GM12878 (cell line): ENCODE measurements at regions not wholly inside any gene's neighbourhood (a gene's known extent, or its start where the extent isn't known, plus 50 kb on each side); places are given as distances from the start of the nearest gene placed in this dataset.

Experiments
- ATAC-seq: fragments of 200-7000 bp; cut with Tn5 transposase; 3 replicates; pipeline ENCODE4 v1.9.1; 2020; ENCODE audit warnings: mild to moderate bottlenecking, moderate library complexity
- BruUV-seq: library from RNA; stranded (reverse); fragments of 400-500 nt; replicated peaks from 2 replicates; lab custom pipeline; 2021; lab: Mats Ljungman, UMichigan
- CTCF ChIA-PET: fragments of 300-600 bp; sonication (Branson Sonifier 250); formaldehyde crosslinking; extraction: SDS; loops from one replicate; lab custom pipeline; 2021; ENCODE audit warnings: inconsistent platforms; lab: Yijun Ruan, JAX
- POLR2A ChIA-PET: fragments of 350-600 bp; formaldehyde crosslinking; extraction: SDS; loops from one replicate; lab custom pipeline; 2021; ENCODE audit warnings: inconsistent platforms; lab: Charles Lee
- RAD21 ChIA-PET: fragments of 300-600 bp; sonication (Branson Sonifier 250); formaldehyde crosslinking; loops from one replicate; lab custom pipeline; 2023; ENCODE audit warnings: antibody characterized with exemption; ENCODE audit not compliant: unreplicated experiment; lab: Charles Lee
- SMC1A ChIA-PET: fragments of 300-600 bp; sonication (Branson Sonifier 250); formaldehyde crosslinking; loops from one replicate; lab custom pipeline; 2023; ENCODE audit not compliant: unreplicated experiment, uncharacterized antibody; lab: Charles Lee
- DNase-seq: peaks from one replicate; pipeline ENCODE4 v3.0.0-alpha.2; 2011; ENCODE audit warnings: low read depth, low spot score
- FAIRE-seq: peaks from 3 replicates; lab custom pipeline; 2011; peaks lifted over from hg19 to GRCh38; lab: Jason Lieb, UNC
- H2AFZ ChIP-seq: 2 replicates; pipeline ENCODE4 v1.6.0; 2011; ENCODE audit warnings: low read depth, low read length, control low read depth; ENCODE audit not compliant: control insufficient read depth
- H3K27ac ChIP-seq: 2 replicates; pipeline ENCODE4 v1.5.1; 2011; ENCODE audit warnings: control low read depth; ENCODE audit not compliant: control insufficient read depth, insufficient read depth
- H3K27me3 ChIP-seq, 2 experiments: replicated peaks in 1 of 2; 2 replicates each; pipeline versions ENCODE4 v1.6.0 to v1.6.1; 2011; ENCODE audit warnings: low read length in 1 of 2; ENCODE audit not compliant: control insufficient read depth in 2 of 2, insufficient read depth in 2 of 2
- H3K36me3 ChIP-seq, 2 experiments: 2 replicates each; pipeline ENCODE4 v1.5.1; 2011; ENCODE audit warnings: low read length in 1 of 2; ENCODE audit not compliant: control insufficient read depth in 2 of 2, insufficient read depth in 2 of 2
- H3K4me1 ChIP-seq: 2 replicates; pipeline ENCODE4 v1.6.1; 2011; ENCODE audit warnings: mild to moderate bottlenecking, low read length, moderate library complexity, mixed read lengths; ENCODE audit not compliant: control insufficient read depth, insufficient read depth
- H3K4me2 ChIP-seq: 2 replicates; pipeline ENCODE4 v1.6.0; 2011; ENCODE audit warnings: control low read depth; ENCODE audit not compliant: control insufficient read depth, insufficient read depth
- H3K4me3 ChIP-seq: fragments of 200-600 bp; sonication (generic); 2 replicates; pipeline ENCODE4 v1.5.1; 2016
- H3K79me2 ChIP-seq: 2 replicates; pipeline ENCODE4 v1.6.0; 2011; ENCODE audit warnings: low read length; ENCODE audit not compliant: control insufficient read depth, insufficient read depth
- H3K9ac ChIP-seq: 2 replicates; pipeline ENCODE4 v1.8.0; 2011; ENCODE audit warnings: low read length, control low read depth, mixed read lengths; ENCODE audit not compliant: control insufficient read depth, insufficient read depth
- H3K9me3 ChIP-seq: replicated peaks from 3 replicates; pipeline ENCODE4 v1.5.1; 2011; ENCODE audit warnings: mild to moderate bottlenecking, low read length; ENCODE audit not compliant: control insufficient read depth, insufficient read depth
- H4K20me1 ChIP-seq: 2 replicates; pipeline ENCODE4 v1.6.0; 2011; ENCODE audit not compliant: control insufficient read depth, insufficient read depth
- ATF3 ChIP-seq: IDR thresholded peaks from 2 replicates; pipeline ENCODE4 v1.6.1; 2011; ENCODE audit warnings: low read depth, mild to moderate bottlenecking, low read length, moderate library complexity, borderline replicate concordance; ENCODE audit errors: extremely low read depth
- ATF7 ChIP-seq: fragments of 450-650 bp; IDR thresholded peaks from 2 replicates; pipeline ENCODE4 v1.6.1; 2016; ENCODE audit warnings: low read depth, mild to moderate bottlenecking
- BHLHE40 ChIP-seq, 2 experiments: fragments of 450-650 bp in 1 of 2; IDR thresholded peaks; 2 replicates each; pipeline ENCODE4 v1.6.1; 2011 to 2017; ENCODE audit warnings: low read depth in 2 of 2, borderline replicate concordance in 1 of 2, improper control_type of control experiment in 1 of 2, low read length in 1 of 2, mild to moderate bottlenecking in 1 of 2
- CHD2 ChIP-seq: IDR thresholded peaks from 2 replicates; pipeline ENCODE4 v1.6.1; 2011; ENCODE audit warnings: low read depth, low read length, improper control_type of control experiment, borderline replicate concordance
- CREM ChIP-seq: IDR thresholded peaks from 2 replicates; pipeline ENCODE4 v1.6.1; 2014; ENCODE audit warnings: antibody characterized with exemption, low read depth
- EGR1 ChIP-seq, 2 experiments: IDR thresholded peaks; 1 replicate in 1 of 2; 2 replicates in 1 of 2; pipeline ENCODE4 v1.6.1; 2011 to 2012; ENCODE audit warnings: low read depth in 2 of 2, low read length in 2 of 2, borderline replicate concordance in 1 of 2, mild to moderate bottlenecking in 1 of 2, moderate library complexity in 1 of 2
- GATAD2B ChIP-seq: fragments of 450-650 bp; conservative IDR thresholded peaks from 2 replicates; pipeline ENCODE4 v1.6.1; 2017; ENCODE audit warnings: low read depth, mild to moderate bottlenecking, moderate library complexity
- JUND ChIP-seq: IDR thresholded peaks from 2 replicates; pipeline ENCODE4 v1.6.1; 2012; ENCODE audit warnings: low read depth, mild to moderate bottlenecking, low read length, improper control_type of control experiment, moderate library complexity
- KAT2A ChIP-seq: conservative IDR thresholded peaks from 2 replicates; pipeline ENCODE4 v1.6.1; 2011; ENCODE audit warnings: low read depth, low read length; ENCODE audit not compliant: control insufficient read depth
- MTA3 ChIP-seq: IDR thresholded peaks from 2 replicates; pipeline ENCODE4 v1.6.1; 2012; ENCODE audit warnings: low read length, inconsistent platforms, borderline replicate concordance
- NBN ChIP-seq: fragments of 450-650 bp; IDR thresholded peaks from 2 replicates; pipeline ENCODE4 v1.6.1; 2016
- RAD21 ChIP-seq: IDR thresholded peaks from 2 replicates; pipeline ENCODE4 v1.6.1; 2011; ENCODE audit warnings: mild to moderate bottlenecking, low read depth, low read length, moderate library complexity; ENCODE audit not compliant: insufficient read depth
- RBBP5 ChIP-seq: fragments of 200-600 bp; sonication (generic); conservative IDR thresholded peaks from 2 replicates; pipeline ENCODE4 v1.6.1; 2016
- RCOR1 ChIP-seq: conservative IDR thresholded peaks from 2 replicates; pipeline ENCODE4 v1.6.1; 2012; ENCODE audit warnings: low read depth, low read length, improper control_type of control experiment
- SMAD1 ChIP-seq: fragments of 450-650 bp; IDR thresholded peaks from 2 replicates; pipeline ENCODE4 v1.6.1; 2018; ENCODE audit warnings: mild to moderate bottlenecking, low read depth; ENCODE audit not compliant: partially characterized antibody
- SRF ChIP-seq, 2 experiments: IDR thresholded peaks; 2 replicates each; pipeline ENCODE4 v1.6.1; 2011; ENCODE audit warnings: low read depth in 2 of 2, low read length in 2 of 2, mild to moderate bottlenecking in 1 of 2, moderate library complexity in 1 of 2
- STAT1 ChIP-seq: fragments of 450-650 bp; conservative IDR thresholded peaks from 2 replicates; pipeline ENCODE4 v1.6.1; 2014; ENCODE audit warnings: antibody characterized with exemption, mild to moderate bottlenecking
- ZNF207 ChIP-seq: fragments of 450-650 bp; IDR thresholded peaks from 2 replicates; pipeline ENCODE4 v1.6.1; 2014; ENCODE audit warnings: antibody characterized with exemption, mild to moderate bottlenecking, borderline replicate concordance
- ZSCAN29 ChIP-seq: fragments of 450-650 bp; IDR thresholded peaks from 2 replicates; pipeline ENCODE4 v1.6.1; 2017; ENCODE audit warnings: mild to moderate bottlenecking, moderate library complexity
- WGBS: methylation state at CpG from one replicate; pipeline ENCODE4 v1.1.6; 2016; ENCODE audit warnings: low lambda C conversion rate; ENCODE audit not compliant: insufficient replicate concordance, insufficient coverage; ENCODE audit errors: missing lambda C conversion rate; 5-methylcytosine and 5-hydroxymethylcytosine counted together
- in situ Hi-C: fragments of 300-500 bp; cut with MboI; formaldehyde crosslinking; loops from 9 replicates; pipeline ENCODE4 v1.14.3; 2018; ENCODE audit warnings: mixed read lengths
- intact Hi-C: fragments of 100-400 bp; cut with micrococcal nuclease; formaldehyde crosslinking; loops from one replicate; pipeline ENCODE4 v1.14.2; 2022; ENCODE audit not compliant: unreplicated experiment

- Histone ChIP-seq H3K9ac (no peak overlapping the region), H3K4me1 (no peaks in the 10 kb centered on the region), H3K79me2 (no peaks in the 10 kb centered on the region), H3K4me3 (no peak overlapping the region), H4K20me1 (no peaks in the 10 kb centered on the region), H3K9me3 (no peaks in the 10 kb centered on the region), H2AFZ (no peak overlapping the region), H3K27me3 (no peaks in the 10 kb centered on the region; a peak in 1 of 4 replicates), H3K27ac (no peak overlapping the region), H3K36me3 (no peaks in the 10 kb centered on the region), H3K4me2 (no peak overlapping the region)
- CTCF ChIA-PET, result interaction anchor here (0.6 kb wide), 1 partner anchor 85 kb away, joined by 3 read pairs; no protein-coding TSS in a partner anchor
- in situ Hi-C loops, result no loop called here
- no peak for DNase-seq
- SMC1A ChIA-PET, result no interaction called here
- no TSS peak for BruUV-seq
- FAIRE-seq, result no peak
- ATAC-seq, result no peak
- WGBS, result 0% methylated on average over 1 of the region's 1 CpG
- RAD21 ChIA-PET, result no interaction called here
- no peak for TF ChIP-seq CREM
- TF ChIP-seq ATF3, result no peak
- TF ChIP-seq STAT1, result no peak
- no peak for TF ChIP-seq MTA3
- TF ChIP-seq BHLHE40 (IDR thresholded peaks at IDR 0.05; ENCODE audit: borderline replicate concordance in 1 of 2, low read depth in 2 of 2, low read length in 1 of 2), result no peak
- no peak for TF ChIP-seq ATF7
- TF ChIP-seq ZSCAN29, result no peak
- POLR2A ChIA-PET, result no interaction called here
- intact Hi-C loops, result no loop called here
Observed at GRCh38 chr9:78573205-78573604, 276.3 kb downstream of the PSAT1 start.

DNA sequence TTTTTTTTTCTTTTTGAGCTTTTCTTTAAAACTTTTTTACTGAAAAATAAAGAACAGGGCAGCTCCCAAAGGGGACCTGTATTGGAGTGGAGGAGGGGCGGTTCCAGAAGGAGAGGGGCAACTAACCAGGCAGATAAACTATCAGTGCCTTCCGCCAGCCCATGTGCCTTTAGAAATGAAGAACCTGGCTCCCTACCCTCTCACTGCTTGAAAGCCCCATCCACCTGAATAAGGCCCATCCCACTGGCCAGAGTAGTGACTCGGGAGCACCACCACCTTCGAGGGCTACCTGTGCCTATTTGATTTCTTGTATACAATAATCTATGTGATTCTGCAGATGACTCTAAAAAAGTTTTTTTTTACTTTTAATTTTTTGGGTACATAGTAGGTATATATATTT is 276.7 kb downstream of the PSAT1 start:
- WGBS, result 37% methylated on average over 4 of the region's 4 CpGs
- CTCF ChIA-PET, result no interaction called here
- H3K27ac ChIP-seq, result no peak overlapping the region
- no peak overlapping the region for H3K9ac ChIP-seq
- H3K4me3 ChIP-seq, result no peak overlapping the region
- no peaks in the 10 kb centered on the region for H3K9me3 ChIP-seq
- in situ Hi-C loops, result no loop called here
- no peak overlapping the region for H3K4me2 ChIP-seq
- FAIRE-seq, result no peak
- no peak for ATAC-seq
- DNase-seq, result no peak
- RAD21 ChIA-PET, result no interaction called here
- H3K79me2 ChIP-seq, result no peaks in the 10 kb centered on the region
- BruUV-seq, result no TSS peak
- no peaks in the 10 kb centered on the region for H3K36me3 ChIP-seq
- no peaks in the 10 kb centered on the region; a peak in 1 of 4 replicates for H3K27me3 ChIP-seq
- no peaks in the 10 kb centered on the region for H4K20me1 ChIP-seq
- SMC1A ChIA-PET, result no interaction called here
- intact Hi-C loops, result no loop called here
- no peak overlapping the region for H2AFZ ChIP-seq
- no peaks in the 10 kb centered on the region for H3K4me1 ChIP-seq
- POLR2A ChIA-PET, result no interaction called here
- TF ChIP-seq RCOR1 (no peak), CHD2 (no peak), RAD21 (no peak), ZNF207 (no peak), GATAD2B (no peak), JUND (no peak), RBBP5 (no peak), STAT1 (no peak), KAT2A (no peak), BHLHE40 (IDR thresholded peaks at IDR 0.05; ENCODE audit: borderline replicate concordance in 1 of 2, low read depth in 2 of 2, low read length in 1 of 2) (no peak), NBN (no peak), CREM (no peak), EGR1 (IDR thresholded peaks at IDR 0.05; ENCODE audit: borderline replicate concordance in 1 of 2, low read depth in 2 of 2, low read length in 2 of 2) (no peak), SRF (IDR thresholded peaks at IDR 0.05; ENCODE audit: low read depth in 2 of 2, low read length in 2 of 2) (no peak), ATF3 (no peak), SMAD1 (no peak)
